A549 (cell line): ENCODE measurements at regions not wholly inside any gene's neighbourhood (a gene's known extent, or its start where the extent isn't known, plus 50 kb on each side); places are given as distances from the start of the nearest gene placed in this dataset.

Experiments
- CHD2 ChIP-seq: fragments of 150-350 bp; IDR thresholded peaks from 2 replicates; pipeline ENCODE4 v1.6.1; 2014; ENCODE audit warnings: low read length; ENCODE audit not compliant: partially characterized antibody
- JUN ChIP-seq, 2 experiments: fragments of >200 bp; sonication (Bioruptor Twin); formaldehyde crosslinking; IDR thresholded peaks; 2 replicates in 1 of 2; 3 replicates in 1 of 2; pipeline ENCODE4 v1.6.1; 2016 to 2017
- PHF8 ChIP-seq: fragments of 200-600 bp; sonication (generic); IDR thresholded peaks from 2 replicates; pipeline ENCODE4 v1.6.1; 2016; ENCODE audit warnings: low read depth, mild to moderate bottlenecking, antibody characterized with exemption, moderate library complexity, borderline replicate concordance

DNA sequence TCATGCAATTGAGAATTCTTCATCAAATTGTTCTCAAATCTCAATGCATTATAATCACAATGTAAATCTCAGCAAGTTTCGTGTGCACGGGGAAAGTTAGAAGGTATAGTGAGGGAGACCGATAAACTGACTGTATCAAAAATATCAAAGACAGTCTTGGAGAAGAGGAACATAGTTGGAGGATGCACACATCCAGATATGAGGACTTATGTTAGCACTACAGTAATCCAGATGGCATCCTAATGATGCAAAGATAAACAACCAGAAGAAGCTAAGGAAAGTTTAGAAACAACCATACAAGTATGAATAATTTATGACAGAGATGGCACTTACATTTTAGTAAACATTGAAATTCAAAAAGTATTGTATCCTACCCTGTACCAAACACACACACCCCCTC, 760.1 kb downstream of the RPS29 start:
- TF ChIP-seq JUN (IDR thresholded peaks at IDR 0.05) (no peak), PHF8 (no peak), CHD2 (no peak)
